Osteocyte (in vitro differentiated cells): ENCODE measurements at regions not wholly inside any gene's neighbourhood (a gene's known extent, or its start where the extent isn't known, plus 50 kb on each side); places are given as distances from the start of the nearest gene placed in this dataset.
"Not testable (repeated sequence)": the region's sequence is repeated elsewhere in the genome, so short reads cannot be mapped to it uniquely, and the experiment has no call there.

Experiments
- DNase-seq: peaks from one replicate; pipeline ENCODE4 v3.0.0; 2021; ENCODE audit warnings: mixed read lengths; ENCODE audit not compliant: unreplicated experiment; ENCODE audit errors: extremely low spot score
- H3K27ac Mint-ChIP-seq: one replicate; pipeline ENCODE4 v1.8.0; 2021; ENCODE audit warnings: mild to moderate bottlenecking, mixed read lengths; ENCODE audit not compliant: unreplicated experiment
- H3K27me3 Mint-ChIP-seq: one replicate; pipeline ENCODE4 v1.8.0; 2021; ENCODE audit warnings: mixed read lengths; ENCODE audit not compliant: unreplicated experiment
- H3K36me3 Mint-ChIP-seq: one replicate; pipeline ENCODE4 v1.8.0; 2021; ENCODE audit warnings: mixed read lengths; ENCODE audit not compliant: unreplicated experiment
- H3K4me1 Mint-ChIP-seq: one replicate; pipeline ENCODE4 v1.8.0; 2021; ENCODE audit warnings: mixed read lengths; ENCODE audit not compliant: unreplicated experiment
- H3K4me3 Mint-ChIP-seq: one replicate; pipeline ENCODE4 v1.8.0; 2021; ENCODE audit warnings: mild to moderate bottlenecking, moderate library complexity, mixed read lengths; ENCODE audit not compliant: unreplicated experiment
- H3K9me3 Mint-ChIP-seq: one replicate; pipeline ENCODE4 v1.8.0; 2021; ENCODE audit warnings: mixed read lengths; ENCODE audit not compliant: unreplicated experiment
- TF ChIP-seq, protein P1 (sequence below): fragments of 200-600 bp; sonication (generic); IDR thresholded peaks from 2 replicates; pipeline ENCODE4 v1.5.0; 2021; ENCODE audit warnings: antibody characterized with exemption, mild to moderate bottlenecking, moderate library complexity

DNA sequence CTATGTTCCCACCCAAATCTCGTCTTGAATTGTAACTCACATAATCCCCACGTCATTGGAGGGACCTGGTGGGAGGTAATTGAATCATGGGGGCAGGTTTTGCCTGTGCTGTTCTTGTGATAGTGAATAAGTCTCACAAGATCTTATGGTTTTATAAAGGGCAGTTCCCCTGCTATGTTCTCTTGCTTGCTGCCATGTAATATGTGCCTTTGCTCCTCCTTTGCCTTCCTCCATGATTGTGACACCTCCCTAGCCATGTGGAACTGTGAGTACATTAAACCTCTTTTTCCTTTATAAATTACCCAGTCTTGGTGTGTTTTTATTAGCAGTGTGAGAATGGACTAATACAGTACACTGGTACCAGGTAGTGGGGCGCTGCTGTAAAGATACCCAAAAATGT, 177.6 kb upstream of the SYT10 start:
- Mint-ChIP-seq H3K27ac (no peak overlapping the region), H3K4me3 (no peak overlapping the region), H3K36me3 (no peaks in the 10 kb centered on the region), H3K4me1 (no peaks in the 10 kb centered on the region), H3K27me3 (no peaks in the 10 kb centered on the region), H3K9me3 (peaks cover 22% of the 10 kb centered on the region)
- no peak for DNase-seq
- TF ChIP-seq, protein P1, sequence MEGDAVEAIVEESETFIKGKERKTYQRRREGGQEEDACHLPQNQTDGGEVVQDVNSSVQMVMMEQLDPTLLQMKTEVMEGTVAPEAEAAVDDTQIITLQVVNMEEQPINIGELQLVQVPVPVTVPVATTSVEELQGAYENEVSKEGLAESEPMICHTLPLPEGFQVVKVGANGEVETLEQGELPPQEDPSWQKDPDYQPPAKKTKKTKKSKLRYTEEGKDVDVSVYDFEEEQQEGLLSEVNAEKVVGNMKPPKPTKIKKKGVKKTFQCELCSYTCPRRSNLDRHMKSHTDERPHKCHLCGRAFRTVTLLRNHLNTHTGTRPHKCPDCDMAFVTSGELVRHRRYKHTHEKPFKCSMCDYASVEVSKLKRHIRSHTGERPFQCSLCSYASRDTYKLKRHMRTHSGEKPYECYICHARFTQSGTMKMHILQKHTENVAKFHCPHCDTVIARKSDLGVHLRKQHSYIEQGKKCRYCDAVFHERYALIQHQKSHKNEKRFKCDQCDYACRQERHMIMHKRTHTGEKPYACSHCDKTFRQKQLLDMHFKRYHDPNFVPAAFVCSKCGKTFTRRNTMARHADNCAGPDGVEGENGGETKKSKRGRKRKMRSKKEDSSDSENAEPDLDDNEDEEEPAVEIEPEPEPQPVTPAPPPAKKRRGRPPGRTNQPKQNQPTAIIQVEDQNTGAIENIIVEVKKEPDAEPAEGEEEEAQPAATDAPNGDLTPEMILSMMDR = no peak

DNA sequence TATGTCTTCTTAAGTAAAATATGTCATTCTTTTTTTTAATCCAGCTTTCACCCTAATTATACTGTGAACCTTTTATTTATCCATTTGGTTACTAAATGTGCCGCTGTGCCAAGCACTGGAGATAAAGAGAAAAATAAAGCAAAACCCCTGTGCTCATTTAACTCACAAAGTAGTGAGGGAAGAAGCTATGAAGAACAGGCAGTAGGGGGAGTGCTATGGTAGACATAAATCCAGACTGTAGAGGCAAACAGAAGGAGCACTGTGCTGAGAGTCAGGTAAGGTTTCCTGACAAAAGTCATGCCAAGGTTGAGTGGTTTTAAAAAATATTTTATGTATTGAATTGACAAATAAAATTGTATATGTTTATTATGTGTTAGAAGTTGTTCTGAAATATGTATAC, 188.5 kb upstream of the SYT10 start:
- no peak for DNase-seq
- Mint-ChIP-seq H3K27me3 (no peaks in the 10 kb centered on the region), H3K4me1 (no peaks in the 10 kb centered on the region), H3K27ac (no peak overlapping the region), H3K9me3 (no peaks in the 10 kb centered on the region), H3K4me3 (no peak overlapping the region), H3K36me3 (no peaks in the 10 kb centered on the region)
- TF ChIP-seq, protein P1 = no peak

DNA sequence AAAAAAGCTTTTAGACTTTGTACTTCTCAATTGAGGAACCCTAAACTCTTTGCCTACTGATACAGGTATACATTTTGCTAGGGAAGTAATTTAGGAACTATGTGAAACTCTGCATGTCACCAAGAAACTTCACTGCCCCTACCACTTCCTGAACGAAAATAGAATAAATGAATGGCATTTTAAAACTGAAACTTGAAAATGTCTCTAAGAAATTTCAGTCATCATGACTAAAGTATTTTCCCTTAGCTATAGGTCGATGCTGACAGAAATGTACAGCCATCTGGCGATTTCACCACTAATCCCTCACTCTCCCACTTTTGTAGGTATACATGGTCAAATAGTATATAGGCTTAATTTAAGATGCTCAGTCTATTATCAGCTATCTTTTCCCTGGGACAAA, 194.9 kb upstream of the SYT10 start:
- no peak overlapping the region for H3K4me3 Mint-ChIP-seq
- no peaks in the 10 kb centered on the region for H3K4me1 Mint-ChIP-seq
- no peak overlapping the region for H3K27ac Mint-ChIP-seq
- no peaks in the 10 kb centered on the region for H3K36me3 Mint-ChIP-seq
- H3K9me3 Mint-ChIP-seq = peaks cover 10% of the 10 kb centered on the region
- TF ChIP-seq, protein P1 = no peak
- no peaks in the 10 kb centered on the region for H3K27me3 Mint-ChIP-seq
- no peak for DNase-seq

DNA sequence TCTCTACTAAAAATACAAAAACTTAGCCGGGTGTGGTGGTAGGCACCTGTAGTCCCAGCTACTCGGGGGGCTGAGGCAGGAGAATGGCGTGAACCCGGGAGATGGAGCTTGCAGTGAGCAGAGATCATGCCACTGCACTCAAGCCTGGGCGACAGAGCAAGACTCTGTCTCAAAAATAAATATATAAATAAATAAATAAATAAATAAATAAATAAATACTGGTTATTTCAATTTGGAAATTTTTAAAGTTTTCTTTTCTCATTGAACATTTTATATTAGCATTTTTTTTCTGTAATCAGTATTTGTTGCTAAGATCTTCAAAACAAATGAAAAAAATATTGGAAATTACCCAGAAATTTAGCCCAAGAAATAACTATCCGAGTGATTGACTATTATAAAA, 197.3 kb upstream of the SYT10 start:
- not testable (repeated sequence) for H3K4me3 Mint-ChIP-seq, H3K27me3 Mint-ChIP-seq, DNase-seq, H3K27ac Mint-ChIP-seq, H3K36me3 Mint-ChIP-seq, H3K4me1 Mint-ChIP-seq
- peaks cover 10% of the 10 kb centered on the region for H3K9me3 Mint-ChIP-seq

DNA sequence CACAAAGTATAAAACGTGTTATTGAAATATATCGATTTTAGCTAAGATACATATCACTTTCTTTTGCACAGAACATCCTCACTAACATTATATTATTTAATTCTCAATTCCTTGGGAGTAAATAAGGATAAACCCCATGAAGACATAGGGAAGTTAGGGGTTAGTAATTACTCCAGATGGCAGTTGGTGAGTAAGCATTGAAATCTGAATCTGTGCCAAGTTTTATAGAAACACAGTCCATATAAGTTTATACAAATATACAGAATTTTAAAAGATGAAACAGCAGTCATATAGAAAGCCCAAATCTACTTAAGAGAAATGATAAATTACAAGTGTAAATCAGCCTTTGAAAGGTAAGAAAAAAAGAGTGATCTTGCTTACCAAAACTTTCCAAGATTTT, 200.4 kb upstream of the SYT10 start:
- DNase-seq = no peak
- H3K4me3 Mint-ChIP-seq = no peak overlapping the region
- no peak overlapping the region for H3K27ac Mint-ChIP-seq
- H3K27me3 Mint-ChIP-seq = no peaks in the 10 kb centered on the region
- H3K36me3 Mint-ChIP-seq = no peaks in the 10 kb centered on the region
- TF ChIP-seq, protein P1 = no peak
- peaks cover 8% of the 10 kb centered on the region for H3K9me3 Mint-ChIP-seq
- no peaks in the 10 kb centered on the region for H3K4me1 Mint-ChIP-seq

DNA sequence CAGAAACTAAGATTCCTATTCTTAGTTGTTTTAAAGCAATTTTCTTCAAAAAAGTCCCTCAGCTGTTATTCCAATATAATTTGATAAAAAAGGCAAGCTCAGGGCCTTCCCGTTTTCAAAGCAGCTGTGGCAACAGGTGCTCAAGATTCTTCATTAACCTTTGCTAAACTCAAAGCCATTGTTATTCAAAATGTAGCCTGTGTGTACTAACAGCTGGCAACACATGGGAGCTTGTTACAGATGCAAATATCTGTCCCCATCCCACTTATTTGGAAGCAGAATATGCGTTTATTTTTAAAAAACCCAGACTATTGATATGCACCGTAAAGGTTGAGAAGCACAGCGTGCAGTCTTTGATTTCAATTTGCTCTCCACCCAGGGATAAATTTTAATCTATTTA, 210.4 kb upstream of the SYT10 start:
- no peaks in the 10 kb centered on the region for H3K27me3 Mint-ChIP-seq
- H3K36me3 Mint-ChIP-seq = no peaks in the 10 kb centered on the region

More for the DNA sequence above, 210.4 kb upstream of the SYT10 start:
- H3K27ac Mint-ChIP-seq = no peak overlapping the region
- H3K9me3 Mint-ChIP-seq = peaks cover 22% of the 10 kb centered on the region
- no peak for DNase-seq
- H3K4me3 Mint-ChIP-seq = no peak overlapping the region
- no peaks in the 10 kb centered on the region for H3K4me1 Mint-ChIP-seq
- TF ChIP-seq, protein P1 = no peak
